Activated T-cell treated with anti-CD3 and anti-CD28 coated beads for 1 hour (primary cell): ENCODE measurements at regions not wholly inside any gene's neighbourhood (a gene's known extent, or its start where the extent isn't known, plus 50 kb on each side); places are given as distances from the start of the nearest gene placed in this dataset.
"Not testable (repeated sequence)": the region's sequence is repeated elsewhere in the genome, so short reads cannot be mapped to it uniquely, and the experiment has no call there.

ENCODE experiments used
- DNase-seq: peaks from one replicate; pipeline ENCODE4 v3.0.0-alpha.2; 2020; ENCODE audit warnings: low read depth

- no peak for DNase-seq
Measured at GRCh38 chr3:152621967-152622810, 212.7 kb upstream of the P2RY1 start.

GRCh38 chr3:152622811-152623167 lies 212.1 kb upstream of the P2RY1 start:
- no peak for DNase-seq

GRCh38 chr3:152623286-152623911 lies 211.5 kb upstream of the P2RY1 start:
- DNase-seq: no peak

- DNase-seq: no peak
Measured at GRCh38 chr3:152626226-152626625, 208.7 kb upstream of the P2RY1 start.

GRCh38 chr3:152628496-152628895 lies 206.4 kb upstream of the P2RY1 start:
- DNase-seq: no peak

GRCh38 chr3:152629363-152630122 lies 205.4 kb upstream of the P2RY1 start:
- no peak for DNase-seq

- no peak for DNase-seq
Measured at GRCh38 chr3:152635389-152635788, 199.5 kb upstream of the P2RY1 start.

GRCh38 chr3:152636651-152637050 lies 198.3 kb upstream of the P2RY1 start:
- no peak for DNase-seq

- DNase-seq: no peak
Measured at GRCh38 chr3:152638214-152638613, 196.7 kb upstream of the P2RY1 start.

GRCh38 chr3:152638707-152639450 lies 196.1 kb upstream of the P2RY1 start:
- DNase-seq: no peak

GRCh38 chr3:152641198-152641597 lies 193.7 kb upstream of the P2RY1 start:
- DNase-seq: no peak

GRCh38 chr3:152642658-152643057 lies 192.3 kb upstream of the P2RY1 start:
- no peak for DNase-seq

- DNase-seq: no peak
Measured at GRCh38 chr3:152644478-152644877, 190.5 kb upstream of the P2RY1 start.

GRCh38 chr3:152646004-152646403 lies 188.9 kb upstream of the P2RY1 start:
- no peak for DNase-seq

- no peak for DNase-seq
Measured at GRCh38 chr3:152650177-152650576, 184.8 kb upstream of the P2RY1 start.

GRCh38 chr3:152650923-152651322 lies 184.0 kb upstream of the P2RY1 start:
- not testable (repeated sequence) for DNase-seq

- DNase-seq: no peak
Measured at GRCh38 chr3:152656214-152656971, 178.5 kb upstream of the P2RY1 start.

- no peak for DNase-seq
Measured at GRCh38 chr3:152656972-152657355, 178.0 kb upstream of the P2RY1 start.

- no peak for DNase-seq
Measured at GRCh38 chr3:152658977-152659720, 175.8 kb upstream of the P2RY1 start.

- DNase-seq: no peak
Measured at GRCh38 chr3:152662157-152662556, 172.8 kb upstream of the P2RY1 start.

- DNase-seq: no peak
Measured at GRCh38 chr3:152664766-152665165, 170.2 kb upstream of the P2RY1 start.
